ENCODE measurements at regions not wholly inside any gene's neighbourhood (a gene's known extent, or its start where the extent isn't known, plus 50 kb on each side); places are given as distances from the start of the nearest gene placed in this dataset.

GRCh38 chr13:106795847-106796246 is 227.9 kb upstream of the ARGLU1 start:
- TF ChIP-seq CTCF (IDR thresholded peaks at IDR 0.05; ENCODE audit: insufficient read depth, low read length, poor library complexity, severe bottlenecking) (no peak), EZH2phosphoT487 (conservative IDR thresholded peaks at IDR 0.05; ENCODE audit: low read length) (no peak)

All from SU-DHL-6 (cell line).